SU-DHL-6 (cell line): ENCODE measurements at regions not wholly inside any gene's neighbourhood (a gene's known extent, or its start where the extent isn't known, plus 50 kb on each side); places are given as distances from the start of the nearest gene placed in this dataset.

Experiments used
- CTCF ChIP-seq: fragments of 200-600 bp; sonication (generic); IDR thresholded peaks from one replicate; pipeline ENCODE4 v1.5.1; 2017; ENCODE audit warnings: antibody characterized with exemption, mild to moderate bottlenecking, low read length, moderate library complexity; ENCODE audit not compliant: insufficient read depth, poor library complexity, severe bottlenecking
- EZH2phosphoT487 ChIP-seq: fragments of 200-600 bp; sonication (generic), shearing (Covaris generic); conservative IDR thresholded peaks from 2 replicates; pipeline ENCODE4 v1.6.1; 2018; ENCODE audit warnings: mild to moderate bottlenecking, antibody characterized with exemption, low read length, moderate library complexity, mixed read lengths

- TF ChIP-seq CTCF, result no peak
- no peak for TF ChIP-seq EZH2phosphoT487
Measured at GRCh38 chr2:100655446-100655845, 92.7 kb downstream of the PDCL3 start.
